ENCODE measurements at regions not wholly inside any gene's neighbourhood (a gene's known extent, or its start where the extent isn't known, plus 50 kb on each side); places are given as distances from the start of the nearest gene placed in this dataset.
A peak's percentile ranks its signal among the peaks of the same experiment; 100 is the strongest.
"Not testable (repeated sequence)": the region's sequence is repeated elsewhere in the genome, so short reads cannot be mapped to it uniquely, and the experiment has no call there.

DNA sequence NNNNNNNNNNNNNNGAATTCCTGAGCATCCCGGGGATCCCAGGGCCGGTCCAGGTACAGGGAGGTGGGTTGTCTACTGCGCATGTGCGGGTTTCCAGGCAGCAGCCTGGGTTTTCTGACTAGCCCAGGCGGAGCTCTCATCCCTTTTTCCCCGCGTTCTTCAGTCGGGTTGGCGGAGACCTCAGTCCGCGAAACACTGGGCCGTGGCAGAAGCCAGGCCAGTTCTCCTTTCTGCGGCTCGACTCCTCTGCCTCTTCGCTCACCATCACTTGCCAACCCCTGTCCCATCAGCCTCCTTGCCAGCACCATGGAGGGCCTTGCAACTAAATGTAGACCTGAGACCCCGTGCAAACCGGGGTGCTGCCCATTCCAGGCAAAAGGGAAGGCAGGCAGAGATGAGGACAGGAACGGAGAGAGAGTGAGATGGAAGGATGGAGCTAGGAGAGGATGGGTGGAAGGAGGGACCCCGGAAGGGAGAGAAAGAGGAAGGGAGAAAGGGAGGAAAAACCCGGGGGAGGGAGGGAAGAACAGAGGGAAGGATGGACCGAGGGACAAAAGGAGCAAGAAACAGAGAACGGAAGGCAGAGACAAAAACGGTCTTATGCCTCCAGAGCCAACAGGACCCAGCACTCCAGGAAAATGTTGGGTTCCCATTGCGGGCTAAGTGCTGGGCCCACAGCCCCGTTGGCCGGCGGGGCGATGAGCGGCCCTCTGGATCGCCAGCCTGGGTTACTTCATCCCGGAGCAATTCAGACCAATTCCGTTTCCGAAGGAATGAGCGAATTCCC is 445.4 kb upstream of the DEFB115 start:
- peak; percentile 35 for DNase-seq (ENCODE audit: low spot score)

GRCh38 chr20:30812739-30813411 is 444.6 kb upstream of the DEFB115 start:
- no peak for DNase-seq (ENCODE audit: low spot score)

GRCh38 chr20:30813412-30814311 is 443.8 kb upstream of the DEFB115 start:
- not testable (repeated sequence) for DNase-seq (ENCODE audit: low spot score)

GRCh38 chr20:30814312-30814639 is 443.2 kb upstream of the DEFB115 start:
- not testable (repeated sequence) for DNase-seq (ENCODE audit: low spot score)

GRCh38 chr20:30815027-30815576 is 442.4 kb upstream of the DEFB115 start:
- not testable (repeated sequence) for DNase-seq (ENCODE audit: low spot score)

- no peak for DNase-seq (ENCODE audit: low spot score)
Observed at GRCh38 chr20:30815577-30816181, 441.8 kb upstream of the DEFB115 start.

- DNase-seq (ENCODE audit: low spot score) = no peak
Observed at GRCh38 chr20:30816182-30816645, 441.2 kb upstream of the DEFB115 start.

DNA sequence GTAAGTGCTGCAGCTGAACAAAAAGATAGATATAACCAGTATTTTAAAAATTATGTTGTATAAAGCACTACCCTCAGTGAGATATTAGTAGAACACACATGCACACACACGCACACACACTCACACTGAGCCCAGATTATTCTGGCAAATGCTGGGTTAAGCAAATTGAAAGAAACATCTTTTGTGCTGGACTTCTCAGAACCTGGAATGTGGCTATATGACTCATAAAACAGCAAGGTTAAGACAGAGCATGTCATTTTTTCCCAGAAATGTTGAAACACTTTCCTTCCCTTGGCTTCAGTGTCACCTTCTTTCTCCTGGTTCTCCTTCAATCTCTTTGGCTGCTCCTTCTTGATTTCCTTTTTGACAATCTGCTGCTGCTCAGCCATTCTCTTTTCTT is 435.8 kb upstream of the DEFB115 start:
- DNase-seq (ENCODE audit: low spot score) = not testable (repeated sequence)

GRCh38 chr20:30824666-30825065 is 432.8 kb upstream of the DEFB115 start:
- DNase-seq (ENCODE audit: low spot score) = not testable (repeated sequence)

GRCh38 chr20:30845923-30846322 is 411.5 kb upstream of the DEFB115 start:
- not testable (repeated sequence) for DNase-seq (ENCODE audit: low spot score)

DNA sequence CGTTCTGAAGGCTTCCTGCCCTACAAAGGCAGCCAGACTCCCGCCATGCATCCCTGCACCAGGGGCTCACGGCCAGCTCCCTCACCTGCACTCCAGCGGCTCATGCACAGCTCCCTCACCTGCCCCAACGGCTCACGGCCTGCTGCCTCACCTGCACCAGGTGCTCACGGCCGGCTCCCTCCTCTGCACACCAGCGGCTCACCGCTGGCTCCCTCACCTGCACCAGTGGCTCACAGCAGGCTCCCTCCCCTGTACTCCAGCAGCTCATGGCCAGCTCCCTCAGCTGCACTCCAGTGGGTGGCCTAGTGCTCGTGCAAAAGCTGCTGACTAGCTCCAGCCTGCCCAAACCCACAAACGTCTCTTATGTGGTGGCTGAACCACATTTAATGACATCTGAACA is 389.2 kb upstream of the DEFB115 start:
- not testable (repeated sequence) for DNase-seq (ENCODE audit: low spot score)

DNA sequence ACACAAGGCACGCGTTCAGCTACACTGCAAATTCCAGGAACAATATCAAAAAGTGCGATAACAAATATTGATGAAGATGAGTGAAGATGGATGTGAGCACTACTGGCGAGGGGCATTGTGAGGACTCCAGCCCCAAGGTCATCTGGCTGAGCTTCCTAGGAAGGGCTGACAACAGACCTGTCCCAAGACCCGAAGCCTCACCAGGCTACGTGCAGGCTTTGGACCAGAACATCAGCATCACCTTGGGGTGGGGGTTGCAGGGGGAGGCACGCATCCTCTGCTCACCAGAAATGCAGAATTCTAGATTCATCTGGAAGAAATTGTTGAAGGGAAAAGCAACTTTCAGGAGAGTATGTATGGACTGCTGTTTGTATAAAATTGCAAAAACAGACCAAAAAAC is 386.3 kb upstream of the DEFB115 start:
- not testable (repeated sequence) for DNase-seq (ENCODE audit: low spot score)

GRCh38 chr20:30872252-30872651 is 385.2 kb upstream of the DEFB115 start:
- DNase-seq (ENCODE audit: low spot score) = not testable (repeated sequence)

DNA sequence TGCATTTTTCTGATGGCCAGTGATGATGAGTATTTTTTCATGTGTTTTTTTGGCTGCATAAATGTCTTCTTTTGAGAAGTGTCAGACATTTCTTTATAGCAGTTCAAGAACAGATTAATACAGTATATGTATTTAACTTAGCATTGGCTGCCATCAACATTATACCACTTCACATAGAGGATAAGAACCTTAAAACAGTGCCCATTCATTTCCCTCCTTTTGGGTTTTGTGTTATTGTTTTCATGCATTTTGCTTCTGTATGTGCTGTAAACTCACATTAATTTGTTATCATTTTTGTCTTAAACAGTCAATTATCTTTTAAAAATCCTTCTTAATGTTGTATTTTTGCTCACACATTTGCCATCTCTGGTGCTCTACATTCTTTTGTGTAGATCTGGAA is 381.6 kb upstream of the DEFB115 start:
- DNase-seq (ENCODE audit: low spot score) = not testable (repeated sequence)

DNA sequence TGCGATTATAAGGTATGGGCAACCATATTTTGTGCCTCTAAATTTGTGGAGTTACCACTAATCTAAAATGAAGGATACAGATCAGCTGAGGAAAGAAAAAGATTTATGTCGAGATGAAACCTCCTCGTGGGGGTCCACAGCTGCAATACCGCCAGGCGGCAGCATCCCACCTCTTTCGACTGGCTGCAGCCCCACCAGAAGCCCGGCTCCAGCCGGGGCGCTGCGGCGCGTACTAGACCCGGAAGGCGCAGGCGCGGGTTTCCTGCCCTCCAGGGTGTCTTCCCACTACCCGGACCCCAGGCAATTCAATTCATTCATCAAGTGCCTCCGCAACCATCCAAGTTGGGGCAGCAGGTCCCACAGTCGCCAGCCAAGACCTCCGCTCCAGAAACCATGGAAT is 366.1 kb upstream of the DEFB115 start:
- not testable (repeated sequence) for DNase-seq (ENCODE audit: low spot score)

DNA sequence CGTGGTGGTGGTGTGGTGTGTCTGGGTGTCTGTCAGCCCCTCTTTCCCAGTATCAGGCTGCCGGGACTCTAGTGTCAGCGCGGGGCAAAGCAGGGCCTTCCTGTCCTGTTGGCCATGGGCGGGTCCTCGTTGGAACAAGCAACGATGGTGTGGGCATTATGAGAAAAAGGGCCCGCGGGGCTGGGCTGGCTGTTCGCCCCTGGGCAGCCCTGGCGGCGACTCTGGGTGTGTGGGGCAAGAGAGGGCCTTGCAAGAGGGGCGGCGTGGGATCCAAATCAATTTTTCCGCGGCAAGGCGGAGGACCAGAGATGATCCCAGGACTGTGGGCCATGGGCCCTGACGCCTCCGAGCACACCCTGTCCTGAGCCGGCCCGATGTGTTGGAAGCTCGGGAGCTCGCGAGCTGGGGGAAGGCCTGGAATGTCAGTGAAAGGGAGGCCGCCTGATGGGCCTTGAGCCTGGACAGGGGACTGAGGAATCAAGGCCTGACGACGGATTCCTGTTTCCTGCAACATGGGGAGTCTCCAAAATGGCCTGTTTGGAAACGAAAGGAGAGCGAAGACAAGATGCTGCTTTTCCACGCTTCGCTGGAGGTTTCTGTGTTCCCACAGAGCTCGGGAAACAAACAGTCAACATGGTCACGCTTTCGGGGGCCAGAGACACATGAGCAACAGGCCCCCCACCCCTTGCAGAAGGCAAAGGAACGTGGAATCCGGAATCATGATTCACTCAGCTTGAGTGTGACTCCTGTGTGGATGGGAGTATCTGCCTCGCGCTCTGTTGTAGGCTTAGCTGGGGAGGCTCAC is 364.7 kb upstream of the DEFB115 start:
- no peak for DNase-seq (ENCODE audit: low spot score)

DNA sequence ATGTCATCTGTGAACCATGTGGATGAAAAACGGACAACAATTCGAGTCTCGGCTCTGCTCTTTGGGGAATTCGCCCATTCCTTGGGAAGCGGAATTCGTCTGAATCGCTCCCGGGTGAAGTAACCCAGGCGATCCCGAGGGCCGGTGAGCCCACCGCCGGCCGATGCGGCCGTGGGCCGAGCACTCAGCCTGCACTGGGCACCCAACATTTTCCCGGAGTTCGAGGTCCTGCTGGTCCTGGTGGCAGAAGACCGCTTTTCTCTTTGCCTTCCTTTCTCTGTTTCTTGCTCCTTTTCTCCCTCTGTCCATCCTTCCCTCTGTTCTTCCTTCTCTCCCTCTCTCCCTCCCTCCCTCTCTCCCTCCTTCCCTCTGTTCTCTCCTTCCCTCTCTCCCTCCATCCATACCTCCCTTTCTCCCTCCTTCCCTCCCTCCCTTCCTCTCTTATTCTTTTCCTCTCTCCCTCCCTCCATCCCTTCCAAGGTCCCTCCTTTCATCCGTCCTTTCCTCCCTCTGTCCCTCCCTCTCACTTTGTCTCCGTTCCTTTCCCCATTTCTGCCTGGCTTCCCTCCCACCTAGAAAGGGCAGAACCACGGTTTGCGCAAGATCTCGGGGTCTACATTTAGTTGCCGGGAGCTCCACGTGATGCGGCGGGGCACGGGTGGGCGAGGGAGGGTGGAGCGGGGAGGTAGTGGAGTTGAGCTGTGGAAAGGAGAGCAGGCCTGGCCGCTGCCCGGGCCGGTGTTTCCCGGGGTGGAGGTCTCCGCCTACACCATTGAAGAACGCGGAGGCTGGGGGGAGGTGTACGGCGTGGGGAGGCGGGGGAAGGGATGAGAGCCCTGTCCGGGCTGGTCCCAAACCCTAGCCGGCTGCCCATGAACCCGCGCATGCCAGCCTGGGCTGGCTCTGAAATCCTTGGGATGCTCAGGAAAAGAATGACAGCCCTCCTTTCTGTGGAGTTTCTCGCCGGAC is 363.8 kb upstream of the DEFB115 start:
- not testable (repeated sequence) for DNase-seq (ENCODE audit: low spot score)

- not testable (repeated sequence) for DNase-seq (ENCODE audit: low spot score)
Observed at GRCh38 chr20:30894707-30895353, 362.6 kb upstream of the DEFB115 start.

DNA sequence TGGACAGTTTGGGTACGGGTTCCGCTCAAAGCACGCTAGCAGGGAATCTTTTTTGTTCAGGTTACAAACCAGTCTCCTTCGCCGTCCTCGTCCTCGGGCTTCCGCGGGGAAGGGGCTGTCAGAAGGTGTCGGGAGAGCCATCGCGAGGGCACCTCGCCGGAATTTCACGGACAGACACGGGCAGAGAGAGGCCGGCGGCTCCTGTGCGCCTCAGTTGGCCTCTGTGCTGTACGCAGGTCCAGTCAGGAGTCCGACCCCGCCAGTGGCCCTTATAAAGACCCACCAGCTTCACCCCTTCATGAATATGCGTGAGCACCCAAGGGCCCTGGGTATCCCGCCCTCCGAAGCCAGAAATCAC is 362.1 kb upstream of the DEFB115 start:
- not testable (repeated sequence) for DNase-seq (ENCODE audit: low spot score)
